ENCODE measurements at regions not wholly inside any gene's neighbourhood (a gene's known extent, or its start where the extent isn't known, plus 50 kb on each side); places are given as distances from the start of the nearest gene placed in this dataset.
A peak's percentile ranks its signal among the peaks of the same experiment; 100 is the strongest.

DNA sequence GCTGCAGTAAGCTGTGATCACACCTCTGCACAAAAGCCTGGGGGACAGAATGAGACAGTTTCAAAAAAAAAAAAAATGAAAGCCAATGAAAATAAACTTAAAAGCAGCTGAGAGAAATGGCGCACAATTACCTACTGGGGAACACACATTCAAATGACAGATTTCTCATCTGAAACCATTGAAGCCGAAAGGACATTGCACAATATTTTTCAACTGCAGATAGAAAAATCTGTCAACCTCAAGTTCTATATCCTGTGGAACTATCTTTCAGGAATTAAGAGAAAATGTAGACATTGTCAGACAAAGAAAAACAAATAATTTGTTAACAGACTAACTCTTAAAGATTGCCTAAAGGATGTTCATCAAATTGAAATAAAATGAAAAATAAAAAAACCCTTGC lies 442.8 kb downstream of the MATN1 start:
- DNase-seq = no peak

DNA sequence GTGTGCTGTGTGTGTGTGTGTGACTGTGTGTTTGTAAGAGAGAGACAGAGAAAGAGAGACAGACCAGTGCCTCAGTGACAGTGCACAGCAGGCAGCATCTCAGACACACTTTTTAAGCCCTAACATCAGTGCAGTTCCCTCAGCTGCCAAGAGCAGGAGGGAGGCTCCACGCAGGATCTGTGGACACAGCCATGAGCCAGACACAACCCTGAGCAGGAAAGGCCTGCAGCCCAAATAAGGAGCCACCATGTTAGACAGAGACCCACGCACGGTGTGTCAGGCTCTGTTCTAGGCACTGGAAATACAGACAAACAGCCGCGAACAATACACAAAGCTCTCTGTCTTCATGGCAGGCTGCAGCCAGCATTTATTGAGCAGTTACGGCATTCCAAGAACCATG lies 445.5 kb downstream of the MATN1 start:
- peak; percentile 7 for DNase-seq

DNA sequence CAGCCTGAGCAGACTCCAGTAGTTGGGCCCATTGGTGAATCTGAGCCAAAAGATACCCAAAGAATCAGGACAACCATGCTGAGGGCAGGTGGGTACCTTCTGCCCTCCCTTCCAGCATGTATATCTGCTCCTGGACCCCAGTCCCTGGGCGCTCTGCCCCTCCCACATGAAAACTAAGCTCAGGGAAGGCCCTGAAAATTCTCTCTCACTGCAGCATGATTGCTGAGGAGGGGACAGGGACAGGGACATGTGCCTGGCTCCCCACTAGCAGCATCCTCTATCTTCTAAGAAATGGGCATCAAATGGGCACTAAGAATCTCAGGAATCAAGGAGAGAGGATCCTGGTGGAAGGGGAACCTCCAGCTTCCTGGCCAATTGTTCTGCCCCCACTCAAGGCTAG lies 446.0 kb downstream of the MATN1 start:
- peak; percentile 7 for DNase-seq

DNA sequence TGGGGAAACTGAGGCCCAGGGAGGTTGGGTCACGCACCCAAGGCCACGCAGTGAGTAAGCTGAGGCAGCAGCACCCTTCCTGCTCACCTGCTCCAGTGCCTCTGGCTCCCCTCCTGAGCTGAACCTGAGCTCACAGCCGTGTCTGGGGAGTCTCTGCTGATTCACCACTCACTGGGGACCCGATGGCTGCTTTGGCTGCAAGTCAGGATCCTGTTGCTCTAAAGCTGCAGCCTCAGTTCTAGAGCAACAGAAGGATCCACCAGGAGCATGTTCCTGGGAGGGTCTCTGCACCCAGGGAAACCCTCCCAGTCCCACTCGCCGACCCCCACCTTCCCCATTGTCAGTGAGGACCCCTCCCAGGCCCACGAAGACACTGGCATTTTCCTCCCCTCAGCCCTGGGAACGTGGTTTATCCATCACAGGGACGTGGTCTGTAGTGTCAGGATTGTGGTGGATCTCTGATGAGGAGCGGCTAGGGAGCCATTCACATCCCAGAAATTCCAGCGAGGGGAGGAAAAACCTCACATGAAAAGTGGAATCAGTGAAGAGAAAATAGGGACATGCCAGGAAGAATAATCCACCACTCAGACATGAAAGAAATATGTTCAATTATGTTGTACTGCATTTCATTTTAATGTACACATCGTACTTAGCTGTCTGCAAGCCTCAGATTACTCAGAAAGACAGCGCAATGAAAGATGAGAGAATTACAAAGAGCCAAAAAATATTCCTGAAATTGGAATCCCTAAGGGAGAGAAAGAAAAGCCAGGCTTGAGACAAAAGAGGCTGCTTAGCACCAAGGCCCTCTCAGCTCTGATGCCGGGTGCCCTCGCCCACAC lies 447.2 kb downstream of the MATN1 start:
- DNase-seq = peak; percentile 28

DNA sequence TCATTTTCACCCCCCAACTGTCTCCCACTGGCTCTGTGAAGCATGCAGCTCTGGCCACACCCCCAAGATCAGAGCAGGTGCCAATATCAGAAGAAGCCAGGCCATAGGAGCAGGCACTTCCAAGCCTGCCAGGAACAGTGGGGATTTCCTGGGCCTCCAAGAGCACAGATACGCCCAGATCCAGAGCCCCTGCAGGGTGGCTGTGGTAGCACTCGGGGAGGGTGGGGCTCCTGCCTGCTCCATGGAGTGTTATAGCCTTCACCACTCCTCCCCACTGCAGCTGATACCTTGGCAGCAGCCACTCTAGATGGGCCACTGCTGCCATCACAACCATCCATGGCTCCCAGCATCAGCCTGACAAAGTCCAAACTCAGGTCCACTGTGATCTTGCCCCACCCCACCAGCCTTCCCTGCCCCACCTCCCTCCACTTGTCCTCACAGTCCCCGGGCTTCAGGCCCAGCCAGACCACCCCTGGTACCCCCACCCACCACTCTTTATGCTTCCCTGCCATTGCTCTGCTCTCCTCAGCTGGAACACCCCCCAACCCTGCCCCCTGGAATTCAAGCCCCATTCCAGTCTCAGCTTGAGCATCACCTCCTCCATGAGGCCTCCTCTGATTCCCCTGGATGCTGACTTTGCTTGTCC lies 448.3 kb downstream of the MATN1 start:
- peak; percentile 40 for DNase-seq

DNA sequence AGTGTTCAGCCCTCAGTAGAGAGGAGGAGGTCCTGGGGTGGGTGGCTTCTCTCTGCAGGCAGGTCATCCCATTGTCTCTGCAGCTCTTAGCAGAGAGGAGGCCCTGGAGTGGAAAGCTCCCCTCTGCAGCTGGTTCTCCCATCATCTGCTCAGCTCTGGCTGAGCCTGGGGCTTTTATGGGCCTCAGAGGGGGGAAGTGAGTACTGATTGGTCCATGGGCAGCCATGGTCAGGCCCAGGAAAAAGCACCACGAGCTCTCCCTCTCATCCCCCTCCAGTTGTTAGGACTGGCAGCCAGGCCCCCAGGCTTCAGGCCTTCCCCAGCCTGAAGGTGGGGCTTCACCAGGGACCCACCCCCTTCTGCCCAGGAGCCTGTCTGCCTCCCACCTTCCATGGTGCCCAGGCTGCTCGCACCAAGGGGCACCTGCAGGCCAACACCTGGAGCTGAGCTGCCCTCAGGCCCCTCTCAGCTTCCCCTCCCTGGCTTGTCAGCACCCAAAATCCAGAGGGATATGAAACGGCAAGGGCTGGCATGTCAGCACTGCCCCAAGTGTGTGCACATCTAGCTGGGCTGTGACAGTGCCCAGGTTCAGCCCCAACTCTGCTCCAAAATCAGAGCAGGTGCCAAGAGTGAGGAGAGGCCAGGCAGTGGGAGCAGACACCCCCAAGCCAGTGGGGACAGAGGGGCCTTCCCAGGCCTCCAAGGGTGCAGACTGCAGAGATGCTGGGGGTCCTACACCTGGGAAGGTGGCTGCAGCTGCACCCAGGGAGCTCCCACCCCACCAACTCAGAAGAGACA lies 449.0 kb downstream of the MATN1 start:
- peak; percentile 38 for DNase-seq

DNA sequence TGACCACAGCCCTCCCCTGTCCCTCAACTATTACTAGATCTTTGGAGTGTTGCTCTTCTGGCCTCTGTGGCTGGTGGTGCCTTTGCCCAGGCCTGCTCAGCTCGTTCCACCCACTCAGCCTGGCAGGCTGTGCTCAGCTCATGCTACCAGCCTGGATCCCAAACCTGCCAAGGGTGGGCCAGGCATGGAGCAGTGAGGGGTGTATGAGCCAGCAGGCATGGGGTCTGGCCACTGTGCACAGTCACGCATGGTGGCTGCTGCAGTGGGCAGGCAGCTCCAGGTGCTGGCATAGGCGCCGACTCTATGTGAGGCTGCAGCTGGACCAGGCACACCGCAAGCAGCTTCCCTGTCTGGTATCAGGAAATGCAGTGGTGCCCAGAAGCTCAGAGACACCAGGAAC lies 449.9 kb downstream of the MATN1 start:
- DNase-seq = peak; percentile 42

DNA sequence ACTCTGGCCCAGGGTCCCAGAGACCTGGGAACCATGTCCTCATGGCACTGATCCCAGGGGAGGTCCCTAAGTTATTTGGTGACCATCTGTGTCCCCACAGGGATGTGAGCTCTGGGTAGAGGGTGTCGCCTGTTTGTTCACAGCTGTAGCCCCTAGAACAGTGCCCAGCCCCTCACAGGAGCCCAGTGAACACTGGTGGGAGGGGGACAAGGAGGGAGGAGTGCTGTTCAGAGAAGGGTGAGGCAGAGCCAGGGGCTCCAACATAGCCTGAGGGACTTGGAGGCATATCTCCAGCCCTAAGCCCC lies 450.4 kb downstream of the MATN1 start:
- peak; percentile 43 for DNase-seq

DNA sequence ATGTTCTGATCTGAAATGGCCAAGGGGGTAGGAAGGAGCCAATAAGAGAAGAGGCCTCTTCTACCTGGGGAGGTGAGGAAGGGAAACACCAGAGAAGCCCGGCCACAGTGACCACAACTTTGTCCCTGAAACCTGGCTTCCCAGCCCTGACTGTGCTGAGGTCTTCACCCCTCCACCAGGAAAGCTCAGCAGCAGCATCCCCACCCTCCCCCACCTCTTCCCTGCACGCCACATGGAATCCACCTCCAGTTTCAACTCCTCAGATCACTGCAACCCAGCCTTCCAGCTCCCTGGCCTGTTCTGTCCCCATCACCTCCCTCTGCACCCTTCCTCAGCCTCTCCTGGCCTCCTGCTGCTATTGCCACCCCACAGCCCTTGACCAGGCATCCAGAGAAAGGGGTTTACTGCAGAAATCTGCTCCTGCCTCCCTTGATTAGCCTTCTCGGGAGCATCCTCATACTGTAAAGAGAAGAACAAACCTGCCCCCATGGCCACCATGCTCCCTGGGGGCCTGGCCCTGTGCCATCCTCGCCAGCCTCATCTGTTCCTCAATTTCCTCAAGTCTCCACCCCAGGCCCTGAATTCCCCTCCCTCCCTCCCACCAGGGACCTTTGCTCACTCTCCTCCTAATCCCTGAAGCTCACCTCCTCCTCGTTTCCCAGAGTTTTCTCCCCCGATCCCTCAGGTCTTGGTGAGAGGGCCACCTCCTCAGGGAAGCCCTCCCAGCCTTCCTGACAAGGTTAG lies 450.9 kb downstream of the MATN1 start:
- no peak for DNase-seq

DNA sequence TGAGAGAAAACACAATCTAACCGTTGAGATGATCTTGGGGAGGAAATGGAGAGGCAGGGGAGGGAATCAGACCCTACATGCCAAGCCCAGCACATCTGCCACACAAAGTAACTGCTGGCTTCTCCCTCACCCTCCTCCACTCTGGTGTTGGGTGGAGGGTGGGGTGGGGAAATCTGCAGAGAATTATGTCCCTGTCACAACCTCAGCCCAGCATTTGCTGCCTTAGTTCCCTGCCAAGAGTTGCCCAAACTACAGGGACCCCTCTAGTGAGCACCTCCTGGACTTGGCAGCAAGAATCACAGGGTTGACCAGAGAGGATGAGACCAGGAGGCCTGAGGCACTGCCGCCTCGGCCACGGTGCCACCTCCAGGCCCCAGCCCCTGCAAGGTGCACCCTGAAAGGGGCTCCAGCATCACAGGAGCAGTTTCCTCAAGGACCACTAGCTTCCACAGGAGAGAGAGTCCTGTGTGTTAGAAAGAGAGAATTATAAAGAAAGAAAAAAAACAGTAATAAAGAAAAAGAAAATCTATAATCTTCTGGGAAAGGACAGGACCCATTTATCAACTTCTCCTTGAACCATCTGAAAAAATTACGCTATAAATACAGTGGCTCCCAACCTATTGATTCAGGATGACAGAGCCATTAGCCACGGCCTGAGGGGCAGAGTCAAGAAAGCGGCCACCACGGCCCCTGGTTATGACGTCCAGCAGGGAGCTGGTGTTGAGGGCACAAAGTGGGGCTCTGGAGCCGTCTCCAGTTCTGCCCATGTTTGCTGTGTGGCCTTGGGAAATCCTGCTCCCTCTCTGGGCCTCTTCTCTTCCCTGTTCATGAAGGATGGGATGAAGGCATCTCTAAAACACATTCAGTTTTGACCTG lies 451.7 kb downstream of the MATN1 start:
- peak; percentile 33 for DNase-seq

DNA sequence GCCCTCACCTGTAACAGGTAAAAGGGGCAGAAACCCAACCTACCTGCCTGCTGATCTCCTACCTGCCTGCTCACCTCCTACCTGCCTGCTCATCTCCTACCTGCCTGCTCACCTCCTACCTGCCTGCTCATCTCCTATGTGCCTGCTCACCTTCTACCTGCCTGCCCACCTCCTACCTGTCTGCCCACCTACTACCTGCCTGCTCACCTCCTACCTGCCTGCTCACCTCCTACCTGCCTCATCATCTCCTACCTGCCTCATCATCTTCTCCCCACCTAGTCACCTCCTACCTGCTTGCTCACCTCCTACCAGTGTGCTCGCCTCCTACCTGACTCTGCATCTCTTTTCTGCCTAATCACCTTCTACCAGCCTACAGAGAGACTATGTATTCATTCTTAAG lies 452.9 kb downstream of the MATN1 start:
- peak; percentile 9 for DNase-seq

DNA sequence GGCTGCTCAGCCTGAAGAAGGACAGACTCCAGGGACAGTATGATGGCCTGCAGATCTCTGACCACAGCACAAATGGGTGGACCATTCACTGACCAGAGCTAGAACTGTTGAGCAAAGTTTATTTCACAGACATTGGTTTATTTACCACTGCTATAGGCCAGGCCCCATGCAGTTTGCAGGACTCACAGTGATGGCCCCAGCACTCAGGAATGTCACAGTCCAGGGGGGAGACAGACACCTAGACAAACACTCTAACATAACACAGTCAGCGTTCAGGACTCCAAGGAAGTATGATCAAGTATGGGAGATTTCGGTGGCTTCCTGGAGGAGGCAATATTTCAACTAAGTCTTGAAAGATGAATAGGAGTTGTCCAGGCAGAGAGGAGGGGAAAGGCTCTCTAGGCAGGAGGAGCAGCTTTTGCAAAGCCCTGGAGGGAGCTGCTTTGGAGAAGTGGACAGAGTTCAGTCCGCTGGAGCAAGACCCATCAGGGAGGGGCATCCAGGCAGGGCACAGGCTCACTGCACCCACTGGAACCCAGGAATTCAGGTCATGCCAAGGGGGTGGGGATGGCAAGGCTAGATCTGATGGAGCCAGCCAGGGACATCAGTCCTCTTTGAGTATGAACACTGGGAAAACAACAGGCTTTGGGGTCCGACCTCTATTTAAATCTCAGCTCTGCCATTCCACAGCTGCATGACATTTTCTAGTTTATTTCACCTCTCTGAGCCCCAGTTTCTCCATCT lies 454.3 kb downstream of the MATN1 start:
- peak; percentile 19 for DNase-seq

DNA sequence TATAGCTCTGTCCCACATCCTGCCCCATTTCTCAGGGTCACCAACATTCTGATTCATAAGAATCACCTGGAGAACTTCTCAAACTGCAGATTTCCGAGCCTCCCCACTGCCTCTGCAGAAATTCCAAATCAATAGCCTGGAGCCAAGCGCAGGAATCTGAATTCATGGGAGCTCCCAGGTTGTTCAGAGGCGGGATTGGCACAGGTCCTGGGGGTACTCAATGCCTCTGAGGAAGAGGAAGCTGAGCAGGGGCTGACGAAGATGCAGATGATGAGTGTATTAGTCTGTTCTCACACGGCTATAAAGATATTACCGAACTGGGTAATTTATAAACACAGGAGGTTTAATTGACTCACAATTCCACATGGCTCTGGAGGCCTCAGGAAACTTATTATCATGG lies 455.5 kb downstream of the MATN1 start:
- DNase-seq = no peak

DNA sequence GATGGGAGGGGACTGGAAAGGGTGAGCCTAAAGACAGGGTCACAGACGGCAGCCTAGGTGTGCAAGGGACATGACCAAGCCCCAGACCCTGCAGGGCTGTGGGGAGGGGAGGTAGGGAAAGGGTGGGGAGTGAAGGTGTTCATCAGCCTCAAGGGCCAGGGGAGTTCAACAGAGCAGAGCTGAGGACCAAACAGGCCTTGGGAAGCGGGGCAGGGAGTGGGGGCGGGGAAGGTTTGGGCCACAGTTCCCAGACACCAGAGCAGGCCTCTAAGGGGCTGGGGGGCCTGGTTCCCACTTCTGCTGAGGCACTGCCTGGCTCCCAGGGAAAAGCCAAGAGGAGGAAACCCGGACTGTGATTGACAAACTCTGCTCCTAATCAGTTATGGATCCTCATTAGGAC lies 456.3 kb downstream of the MATN1 start:
- DNase-seq = no peak

DNA sequence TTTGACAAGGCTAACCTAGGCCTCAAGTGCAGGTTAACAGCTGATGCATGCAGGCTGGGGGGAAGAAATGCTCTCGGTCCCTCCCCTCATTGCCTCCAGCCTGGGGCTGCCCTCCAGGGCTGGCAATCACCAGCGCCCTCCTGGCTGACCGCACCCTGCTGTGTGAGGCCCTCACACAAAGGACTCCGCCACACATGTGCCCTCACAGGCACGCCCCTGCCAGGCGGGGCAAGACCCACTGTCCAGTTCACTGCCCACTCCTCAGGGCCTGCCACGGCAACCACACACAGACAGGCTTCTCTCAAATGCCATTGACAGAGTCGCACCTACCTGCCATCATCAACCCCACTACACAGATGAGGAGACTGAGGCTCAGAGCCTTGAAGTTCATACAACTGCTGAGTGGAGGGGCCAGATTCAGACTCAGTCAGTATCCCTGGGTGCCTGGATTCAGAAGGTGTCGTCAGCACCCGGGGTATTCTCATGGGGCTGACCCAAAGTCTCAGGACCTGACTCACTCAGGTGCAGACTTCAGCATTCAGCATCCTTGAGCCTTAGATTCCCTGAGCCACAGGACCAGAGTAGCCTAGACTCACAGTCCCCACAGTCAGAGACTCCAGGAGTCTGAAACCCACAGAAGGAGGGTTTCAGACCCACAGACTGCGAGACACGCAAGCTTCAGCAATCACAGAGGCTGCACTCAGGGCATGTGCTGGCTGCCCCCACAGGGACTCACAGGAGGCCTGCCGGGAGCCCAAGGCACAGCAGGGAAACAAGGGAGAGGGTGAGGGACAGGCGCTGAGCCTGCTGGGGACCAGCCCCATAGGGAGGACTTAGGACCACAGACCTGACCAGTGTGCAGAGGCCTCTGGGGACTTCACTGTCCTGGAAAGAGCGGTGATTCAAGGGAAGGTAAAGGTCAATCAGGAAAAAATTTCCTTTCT lies 458.0 kb downstream of the MATN1 start:
- no peak for DNase-seq

DNA sequence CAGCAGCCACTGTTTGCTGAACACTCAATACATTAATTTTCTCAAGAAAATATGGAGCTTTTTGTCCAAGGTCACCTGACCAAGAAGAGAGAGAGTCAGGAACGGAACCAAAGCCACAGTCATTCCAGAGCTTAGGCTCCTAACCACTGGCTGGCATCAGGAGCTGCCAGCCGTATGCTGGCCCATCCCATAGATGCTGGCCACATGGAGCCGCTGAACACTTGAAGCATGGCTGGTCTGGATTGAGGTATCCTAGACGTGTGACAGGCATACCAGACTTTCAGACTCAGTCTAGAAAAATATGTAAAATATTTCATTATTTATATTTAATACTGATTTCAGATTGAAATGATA lies 458.7 kb downstream of the MATN1 start:
- DNase-seq = no peak

DNA sequence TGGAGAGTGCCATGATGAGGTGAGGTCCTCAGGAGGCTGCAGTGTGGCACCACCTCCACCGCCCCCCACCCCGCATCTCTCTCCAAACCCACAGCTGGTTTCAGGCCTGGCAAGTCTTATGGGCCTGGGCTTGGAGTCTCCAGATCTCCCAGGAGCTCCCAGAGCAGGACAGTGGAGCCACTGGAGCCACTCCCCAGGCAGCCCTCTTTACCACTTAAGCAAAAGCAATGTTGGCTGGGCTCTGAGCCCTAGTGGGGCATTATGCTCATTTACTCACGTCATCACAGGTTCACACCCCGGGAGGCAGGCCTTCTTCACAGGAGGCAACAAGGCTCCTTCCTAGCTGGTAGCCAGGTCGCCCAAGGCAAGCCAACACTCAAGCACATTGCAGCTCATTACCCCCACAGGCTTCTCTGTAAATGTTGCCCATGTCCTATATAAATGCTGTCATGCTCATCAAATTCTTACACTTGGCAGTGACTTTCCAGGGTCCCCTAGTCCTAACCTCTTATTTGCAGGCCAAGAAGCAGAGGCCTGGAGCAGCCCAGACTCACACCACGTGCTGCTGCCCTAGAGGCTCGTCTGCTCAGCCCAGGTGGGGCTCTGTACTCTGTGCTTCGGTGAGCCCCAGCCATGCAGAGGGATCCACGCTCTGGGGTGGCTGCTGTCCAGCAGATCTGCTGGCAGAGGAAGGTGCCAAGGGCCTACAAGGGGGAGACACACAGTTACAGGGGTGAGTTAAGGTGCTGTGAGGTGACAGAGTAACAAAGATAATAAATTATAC lies 459.3 kb downstream of the MATN1 start:
- DNase-seq = no peak

DNA sequence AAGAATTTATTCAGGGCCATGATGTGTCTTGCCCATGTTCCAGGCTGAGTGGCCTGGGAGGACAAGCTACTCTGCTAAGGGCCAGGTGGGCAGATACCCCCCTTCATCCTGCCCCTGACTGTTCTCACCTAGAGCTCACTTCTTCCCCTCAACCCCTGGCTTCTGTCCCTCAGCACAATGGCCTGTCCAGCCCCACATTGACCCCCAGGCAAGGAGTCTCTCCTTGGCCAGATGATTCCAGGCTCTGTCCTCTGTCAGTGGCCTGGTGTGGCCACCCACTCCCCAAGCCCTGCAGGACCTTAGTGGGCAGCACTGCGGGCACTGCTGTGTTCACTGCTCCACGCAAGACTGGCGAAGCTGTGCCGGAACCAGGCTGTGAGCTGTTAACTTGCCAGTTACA lies 460.0 kb downstream of the MATN1 start:
- DNase-seq = no peak

DNA sequence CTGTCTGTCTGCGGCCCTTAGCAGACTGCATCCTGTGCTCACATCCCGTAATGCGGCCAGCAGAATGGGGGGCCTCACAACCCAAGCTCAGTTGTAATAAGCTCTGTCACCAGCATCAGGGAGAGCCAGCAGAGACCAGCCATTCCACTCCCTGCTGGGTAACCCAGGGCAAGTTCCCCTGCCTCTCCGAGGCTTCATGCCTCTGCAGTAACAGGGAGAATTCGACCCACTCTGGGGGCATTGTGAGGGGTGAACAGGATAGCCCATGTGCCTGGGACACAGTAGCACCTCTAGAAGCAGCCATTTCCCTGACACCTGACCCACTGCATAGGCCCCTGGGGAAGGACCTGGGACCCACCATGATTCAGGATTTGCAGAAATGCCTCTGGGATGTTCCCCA lies 461.2 kb downstream of the MATN1 start:
- no peak for DNase-seq

DNA sequence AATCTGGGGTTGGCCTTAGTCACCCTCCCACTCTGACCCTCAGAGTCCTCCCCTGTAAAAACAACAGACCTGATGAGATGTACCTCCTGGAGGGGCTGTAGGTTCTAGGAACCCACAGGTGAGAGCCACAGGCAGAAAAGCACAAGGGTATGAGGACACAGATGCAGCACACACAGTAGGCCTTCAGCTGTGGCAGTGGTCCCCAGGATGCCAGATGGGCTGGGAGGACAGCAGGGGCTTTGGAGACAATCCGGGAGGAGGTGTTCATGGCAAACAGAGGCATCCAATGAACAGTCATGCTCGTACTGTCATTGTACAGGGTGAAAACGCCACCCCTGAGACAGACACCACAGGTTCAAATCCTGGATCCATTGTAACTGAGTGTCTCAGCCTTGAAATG lies 463.1 kb downstream of the MATN1 start:
- DNase-seq = no peak

All from activated CD8-positive, alpha-beta memory T cell treated with anti-CD3 and anti-CD28 coated beads for 24 hours (primary cell).